Stimulated activated CD4-positive, alpha-beta T cell treated with anti-CD3 and anti-CD28 coated beads, Interleukin-15, amount 100 ng/mL, for 24 hours (primary cell): ENCODE measurements at regions not wholly inside any gene's neighbourhood (a gene's known extent, or its start where the extent isn't known, plus 50 kb on each side); places are given as distances from the start of the nearest gene placed in this dataset.
"Not testable (repeated sequence)": the region's sequence is repeated elsewhere in the genome, so short reads cannot be mapped to it uniquely, and the experiment has no call there.

Experiments
- DNase-seq: peaks from one replicate; pipeline ENCODE4 v3.0.0-alpha.2; 2020

DNA sequence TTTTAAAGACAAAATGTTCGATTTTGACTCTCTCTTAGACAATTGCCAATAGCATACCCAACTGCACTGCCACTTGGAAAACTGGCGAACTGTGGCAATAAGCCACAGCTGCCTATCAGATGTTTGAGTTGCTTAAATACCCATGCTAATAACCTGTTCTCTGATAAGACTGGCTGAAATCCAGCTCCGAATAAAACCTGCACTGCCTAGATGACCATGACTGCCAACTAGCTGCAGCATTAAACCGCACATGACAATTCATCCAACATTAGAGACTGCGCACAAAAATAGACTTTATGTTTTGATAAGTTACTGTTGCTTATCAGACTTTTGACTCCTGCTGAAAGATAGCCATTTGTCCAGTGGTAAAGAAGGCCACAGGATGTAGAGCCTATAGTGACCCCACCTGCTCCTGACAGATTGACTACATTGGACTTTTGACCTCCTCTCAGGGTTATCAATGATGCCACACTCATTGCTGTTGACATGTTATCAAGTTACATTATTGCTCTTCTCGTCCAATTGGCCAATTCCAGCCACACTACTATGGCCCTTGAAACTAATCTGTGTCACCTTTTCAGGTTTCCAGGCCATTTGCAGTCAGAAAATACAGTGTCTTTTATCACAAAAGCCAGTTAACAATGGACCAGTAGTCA lies 299.0 kb downstream of the HGF start:
- DNase-seq, result no peak

DNA sequence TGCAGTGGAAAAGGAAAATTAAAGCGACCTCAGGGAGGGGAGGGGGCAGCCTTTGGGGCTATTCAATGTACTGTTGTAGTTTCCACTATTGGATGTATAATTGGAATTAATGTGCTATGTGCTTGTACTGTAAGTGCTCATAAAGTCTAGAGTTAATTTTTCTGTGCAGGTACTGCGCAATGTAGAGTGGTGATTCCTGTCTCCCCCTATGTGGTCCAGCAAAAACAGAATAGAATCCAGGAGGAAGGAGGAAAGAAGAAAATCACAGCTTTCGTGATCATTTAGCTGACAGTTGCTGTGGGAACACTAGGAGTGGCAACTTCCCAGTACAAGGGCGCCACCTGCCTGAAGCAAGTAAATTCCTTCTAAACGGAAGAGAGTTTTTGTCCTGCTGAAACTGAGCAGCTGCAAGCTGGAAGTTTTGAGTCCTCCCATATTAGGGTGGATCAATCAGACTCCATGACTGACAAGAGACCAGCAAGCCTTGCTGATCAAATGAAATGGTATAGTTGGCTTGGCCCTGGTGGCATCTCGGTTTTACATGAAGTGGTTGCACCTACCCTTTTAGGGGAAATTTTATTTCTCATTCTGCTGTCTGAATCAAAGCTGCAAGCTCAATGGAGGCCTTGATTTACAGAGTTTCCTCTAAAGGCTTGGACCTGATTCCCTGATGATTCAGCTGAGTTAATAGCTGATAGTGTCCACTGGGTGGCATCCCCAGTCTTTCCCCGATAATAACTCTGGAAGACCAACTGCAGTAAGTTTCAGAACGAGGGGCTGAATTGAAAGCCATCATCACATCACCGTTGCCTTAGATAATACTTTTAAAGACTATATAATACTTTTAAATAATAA lies 299.8 kb downstream of the HGF start:
- peak; percentile 47 for DNase-seq

DNA sequence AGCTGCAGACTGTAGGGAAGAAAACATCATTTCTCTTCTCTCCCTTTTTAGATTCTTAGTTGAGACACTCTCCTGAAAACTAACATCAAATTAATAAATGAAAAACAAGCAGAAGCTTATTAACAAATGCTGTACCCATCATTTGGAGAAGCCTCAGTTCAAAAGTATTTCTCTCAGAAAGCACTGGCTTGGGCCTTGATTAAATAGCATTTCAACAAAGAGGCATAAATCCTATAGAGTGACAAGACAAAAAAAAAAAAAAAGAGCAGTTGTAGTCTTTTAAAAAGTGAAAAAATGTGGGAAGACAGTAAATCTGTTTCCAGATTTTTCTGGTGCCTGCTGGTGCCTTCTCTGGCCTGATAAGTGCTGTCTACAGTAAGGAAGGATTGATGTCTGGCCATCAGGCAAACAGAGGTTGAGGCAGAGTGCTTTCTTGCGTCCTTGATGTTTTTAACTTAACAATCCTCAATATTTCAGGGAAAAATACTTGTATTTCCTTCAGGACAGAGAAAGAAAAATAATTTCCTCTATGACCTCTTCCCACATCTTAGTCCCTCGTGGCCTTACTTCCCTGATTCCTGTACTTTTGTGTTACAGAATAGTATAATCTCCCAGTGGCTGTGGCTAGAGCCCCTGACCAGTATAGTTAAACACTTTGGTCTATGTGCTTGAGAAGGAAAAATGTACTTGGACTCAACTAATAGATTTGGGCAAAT lies 300.5 kb downstream of the HGF start:
- DNase-seq, result no peak

DNA sequence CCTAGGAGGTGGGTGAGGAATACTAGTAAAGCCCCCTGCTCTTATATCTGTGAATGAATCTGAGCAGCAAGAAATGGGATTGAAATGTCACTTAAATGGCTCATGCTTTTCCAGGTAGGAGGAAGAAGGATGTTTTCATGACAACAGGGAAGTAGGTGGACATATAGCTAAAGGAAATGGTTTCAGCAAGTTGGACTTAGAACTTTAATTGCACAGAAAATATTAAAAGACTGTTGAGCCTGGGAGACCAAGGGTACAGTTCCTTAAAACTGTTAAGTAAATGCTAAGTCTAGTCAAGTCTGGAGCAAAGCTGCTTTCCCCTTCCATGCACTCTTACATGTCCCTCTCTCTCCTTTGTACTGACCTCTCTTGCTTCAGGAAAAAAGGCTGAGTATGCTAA lies 301.3 kb downstream of the HGF start:
- DNase-seq, result no peak

DNA sequence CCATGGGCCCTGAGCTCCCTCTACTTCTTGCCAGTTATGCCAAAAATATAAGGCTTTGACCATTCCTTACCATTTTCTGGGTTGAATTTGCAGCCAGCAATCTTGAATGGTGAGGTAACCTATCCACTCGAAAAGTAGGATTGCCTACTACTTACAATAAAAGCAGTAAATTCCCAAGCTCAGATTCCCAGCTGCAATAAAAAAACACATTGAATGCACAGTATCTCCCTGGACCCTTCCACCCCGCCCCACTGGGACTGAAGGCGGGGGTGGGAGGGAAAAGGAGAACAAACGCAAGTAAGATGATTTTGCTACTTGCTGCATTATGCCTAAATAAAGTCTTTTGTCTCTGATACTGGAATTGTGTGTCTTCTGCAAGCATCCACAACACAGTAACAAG lies 301.9 kb downstream of the HGF start:
- DNase-seq, result no peak

DNA sequence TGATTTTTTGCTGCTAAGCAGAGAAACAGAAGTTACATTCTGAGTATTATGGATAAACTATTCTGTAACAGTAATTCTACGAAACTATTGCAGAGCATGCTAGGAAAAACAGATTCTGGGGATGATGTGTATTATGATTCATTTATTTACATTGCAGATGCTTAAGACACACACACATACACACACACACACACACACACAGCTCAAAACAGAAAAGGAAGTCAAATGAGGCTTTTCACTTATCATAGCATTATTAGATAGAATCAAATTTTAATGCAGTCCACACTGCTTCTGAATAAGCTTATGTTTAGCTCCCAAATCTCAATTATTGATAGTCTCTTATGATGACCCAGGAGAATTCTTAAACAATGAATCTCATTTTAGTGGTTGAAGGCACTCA lies 307.2 kb downstream of the HGF start:
- DNase-seq, result no peak

DNA sequence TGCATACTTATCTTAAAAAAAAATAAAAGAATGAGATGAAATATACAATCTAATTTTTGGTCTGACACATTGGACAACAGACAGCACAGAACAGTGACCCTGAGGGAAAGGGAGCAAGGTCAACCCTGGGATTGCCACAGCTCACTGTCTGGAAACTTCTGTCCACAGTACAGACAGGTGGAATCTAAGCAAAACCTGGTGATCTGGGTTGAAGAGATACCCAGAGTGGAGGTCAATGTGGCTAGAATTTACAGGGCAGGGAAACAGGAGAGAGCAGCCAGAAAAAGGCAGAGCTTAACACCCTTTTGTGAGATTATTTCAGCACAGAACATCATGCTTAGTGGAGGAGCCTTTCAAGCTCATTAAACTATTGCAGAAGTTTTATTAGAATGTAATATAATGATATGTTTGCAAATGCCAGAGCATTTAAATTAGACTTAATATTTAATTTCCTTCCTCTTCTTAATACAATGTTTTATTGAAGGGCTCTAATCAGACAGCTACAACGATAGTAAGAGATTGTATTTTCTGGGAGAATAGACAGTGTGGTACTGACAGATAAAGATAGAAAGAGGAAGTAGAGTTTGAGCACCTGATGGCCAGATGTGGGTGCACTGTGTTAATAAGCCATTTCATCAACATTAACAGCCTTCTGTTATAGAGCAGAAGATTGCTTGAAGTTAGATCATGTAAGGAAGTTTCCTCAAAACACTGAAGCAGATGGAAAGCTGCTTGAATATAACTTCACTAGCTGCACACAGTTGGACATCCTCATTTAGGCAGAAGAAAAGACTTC lies 309.4 kb downstream of the HGF start:
- no peak for DNase-seq

DNA sequence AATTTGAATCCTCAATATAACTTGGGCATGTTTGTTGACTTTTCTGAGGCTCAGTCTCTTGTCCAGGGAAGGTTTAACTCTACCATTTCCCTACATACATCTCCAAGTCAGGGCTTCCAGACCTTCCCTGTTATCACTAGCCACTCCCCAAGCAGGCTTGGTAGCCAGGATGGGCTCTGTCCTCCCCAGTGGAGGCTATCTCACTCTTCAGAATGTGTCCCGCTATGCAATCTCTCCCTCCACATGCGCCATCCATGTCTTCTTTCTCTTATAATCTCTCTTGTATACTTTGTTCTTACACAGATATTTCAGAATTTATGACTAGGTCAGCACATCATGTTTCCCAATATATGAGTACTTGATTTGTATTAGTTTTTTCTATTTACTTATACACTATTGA lies 310.4 kb downstream of the HGF start:
- no peak for DNase-seq

DNA sequence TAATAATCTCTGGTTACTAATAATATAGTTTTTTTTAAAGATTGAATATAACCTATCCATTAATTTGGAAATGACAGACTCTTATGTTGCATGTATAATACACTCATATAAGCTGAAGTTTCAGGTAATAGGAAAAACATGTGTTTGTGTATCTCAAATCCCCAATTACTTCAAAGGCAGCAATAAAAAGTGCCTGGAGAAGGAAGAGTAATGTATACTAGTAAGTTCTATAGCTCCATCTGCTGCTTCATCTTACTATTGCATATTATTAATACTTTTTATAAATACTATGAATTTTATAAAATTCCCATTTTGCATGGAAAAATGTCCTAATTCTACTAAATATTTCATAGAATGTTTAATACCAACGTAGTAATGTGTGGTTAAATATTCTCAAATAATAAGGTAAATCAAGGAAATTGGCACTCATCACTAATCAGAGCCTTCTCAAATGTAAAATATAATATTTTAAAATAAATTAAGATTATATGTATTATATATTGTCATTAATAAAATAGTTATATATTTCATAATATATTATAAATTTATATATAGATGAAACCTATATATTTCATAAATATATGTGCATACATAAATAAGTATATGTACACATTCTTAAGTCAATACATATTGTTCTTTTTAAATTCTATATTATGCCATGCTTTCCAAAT lies 311.9 kb downstream of the HGF start:
- DNase-seq, result no peak

DNA sequence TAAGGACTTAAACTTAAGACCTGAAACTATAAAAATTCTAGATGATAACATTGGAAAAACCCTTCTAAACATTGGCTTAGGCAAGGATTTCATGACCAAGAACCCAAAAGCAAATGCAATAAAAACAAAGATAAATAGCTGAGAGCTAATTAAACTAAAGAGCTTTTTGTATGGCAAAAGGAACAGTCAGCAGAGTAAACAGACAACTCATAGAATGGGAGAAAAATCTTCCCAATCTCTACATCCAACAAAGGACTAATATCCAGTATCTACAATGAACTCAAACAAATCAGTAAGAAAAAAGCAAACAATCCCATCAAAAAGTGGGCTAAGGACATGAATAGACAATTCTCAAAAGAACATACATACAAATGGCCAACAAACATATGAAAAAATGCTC lies 316.1 kb downstream of the HGF start:
- DNase-seq, result not testable (repeated sequence)

DNA sequence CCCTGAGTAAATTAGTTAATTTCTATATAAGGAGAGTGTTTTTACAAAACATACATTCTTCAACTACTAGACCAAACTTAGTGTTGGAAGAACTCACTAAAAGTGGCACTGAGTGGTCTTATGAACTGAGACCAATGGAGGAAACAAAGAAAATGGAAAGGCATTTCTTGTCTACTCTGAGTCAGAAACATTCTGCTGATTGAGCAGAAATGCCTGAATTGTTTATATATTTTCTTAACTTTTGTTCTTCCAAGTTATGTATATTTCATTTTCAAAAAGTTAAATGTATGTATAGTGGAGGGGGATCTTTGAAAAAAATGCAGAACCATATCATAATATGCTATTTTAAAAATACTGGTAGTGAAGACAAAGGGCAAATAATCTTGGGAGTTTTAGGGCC lies 320.7 kb downstream of the HGF start:
- no peak for DNase-seq

DNA sequence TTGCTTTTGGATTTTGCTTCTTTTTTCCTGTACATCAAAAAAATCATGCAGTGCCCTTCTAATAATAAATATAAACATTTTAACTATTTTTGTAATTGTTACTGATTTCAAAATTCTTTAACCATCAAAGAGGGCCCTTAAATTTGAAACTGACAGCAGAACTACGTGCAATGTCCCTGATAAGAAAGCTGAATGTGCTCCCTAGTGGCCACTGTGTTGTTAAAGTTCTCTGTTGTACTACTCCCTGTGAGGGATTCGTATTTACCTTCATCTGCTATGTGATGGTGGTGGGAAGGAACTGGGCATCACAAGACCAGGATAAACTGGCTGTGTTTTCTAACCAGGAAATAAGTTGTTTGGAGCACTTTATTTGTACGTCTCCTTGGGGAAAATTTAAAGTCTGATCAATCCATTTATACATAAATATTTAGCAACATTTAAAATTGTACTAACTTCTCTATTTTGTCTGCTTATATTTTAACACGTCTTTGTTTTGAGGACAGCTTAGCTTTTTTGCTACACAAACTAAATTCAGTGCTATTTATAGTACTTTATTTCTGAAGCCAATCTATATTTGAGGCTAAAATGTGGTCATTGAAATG lies 322.4 kb downstream of the HGF start:
- no peak for DNase-seq

DNA sequence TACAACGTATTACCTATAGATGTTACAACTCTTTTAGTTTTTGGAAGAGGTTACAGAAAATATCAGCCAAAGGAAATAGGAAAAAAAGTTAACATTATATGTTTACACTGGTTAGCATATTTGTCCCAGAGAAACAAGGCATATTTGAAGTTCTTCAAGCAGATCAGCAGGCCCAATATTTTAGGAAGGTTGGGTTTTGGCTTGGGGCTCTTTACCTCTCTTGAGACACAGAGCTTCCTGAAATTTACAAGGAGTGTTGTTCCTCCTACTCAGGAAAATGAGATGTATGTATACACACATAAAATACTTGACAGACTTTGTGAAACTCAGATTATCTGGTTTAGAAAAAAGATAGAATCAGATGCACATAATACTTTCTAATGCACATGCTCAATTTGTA lies 323.6 kb downstream of the HGF start:
- DNase-seq, result no peak

DNA sequence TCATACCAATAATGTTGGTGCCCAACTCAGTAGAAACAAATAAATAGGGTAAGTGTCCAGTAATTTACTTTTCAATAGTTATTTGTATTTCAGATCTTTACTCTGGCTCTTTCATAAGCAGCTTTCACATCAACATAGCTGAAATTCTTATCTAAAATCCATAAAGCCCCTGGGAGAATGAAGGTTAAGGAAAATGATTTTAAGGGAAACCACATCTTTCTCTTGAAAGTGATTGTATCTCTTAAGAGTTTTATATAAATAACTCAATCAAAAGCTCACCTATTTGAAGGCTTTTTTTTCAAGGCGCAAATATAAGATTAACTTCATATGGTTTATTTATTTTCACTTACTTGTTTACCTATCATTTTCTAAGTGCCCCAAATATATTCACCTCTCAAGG lies 324.4 kb downstream of the HGF start:
- no peak for DNase-seq

DNA sequence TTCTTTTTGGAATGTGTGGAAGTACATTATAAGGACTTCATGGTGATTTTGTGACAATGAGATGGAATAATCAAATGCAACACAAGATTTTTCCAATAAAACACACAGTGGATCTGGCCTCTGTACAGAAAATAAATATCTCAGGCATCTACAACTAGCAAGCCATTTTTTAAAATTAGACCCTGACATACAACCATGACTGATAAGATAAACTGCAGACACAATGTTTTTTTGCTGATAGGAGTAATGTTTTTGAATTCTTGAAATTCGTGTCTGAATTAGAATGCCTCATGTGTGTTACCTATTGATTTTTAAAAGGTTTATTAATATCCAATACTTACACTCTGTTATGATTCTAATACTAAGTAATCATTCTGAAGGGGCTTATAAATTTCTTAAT lies 328.1 kb downstream of the HGF start:
- no peak for DNase-seq

DNA sequence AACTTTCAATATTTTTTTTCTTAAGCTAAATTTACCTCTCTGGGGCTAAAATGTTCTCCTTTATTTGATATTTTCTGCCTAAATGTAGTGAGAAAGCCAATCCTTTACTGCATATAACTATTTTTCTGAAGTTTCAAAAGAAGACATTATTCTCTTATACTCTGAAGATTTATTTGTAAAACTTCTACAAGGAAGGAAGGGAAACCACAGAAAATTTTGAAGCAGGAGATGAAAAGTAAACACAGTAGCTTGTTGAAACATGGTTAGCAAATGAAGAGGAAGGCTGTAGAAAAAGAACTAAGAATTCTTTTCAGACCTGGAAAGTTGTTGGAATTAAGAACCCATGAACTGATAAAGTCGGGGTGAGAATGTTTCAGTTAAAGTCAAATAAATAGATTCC lies 330.3 kb downstream of the HGF start:
- DNase-seq, result no peak

DNA sequence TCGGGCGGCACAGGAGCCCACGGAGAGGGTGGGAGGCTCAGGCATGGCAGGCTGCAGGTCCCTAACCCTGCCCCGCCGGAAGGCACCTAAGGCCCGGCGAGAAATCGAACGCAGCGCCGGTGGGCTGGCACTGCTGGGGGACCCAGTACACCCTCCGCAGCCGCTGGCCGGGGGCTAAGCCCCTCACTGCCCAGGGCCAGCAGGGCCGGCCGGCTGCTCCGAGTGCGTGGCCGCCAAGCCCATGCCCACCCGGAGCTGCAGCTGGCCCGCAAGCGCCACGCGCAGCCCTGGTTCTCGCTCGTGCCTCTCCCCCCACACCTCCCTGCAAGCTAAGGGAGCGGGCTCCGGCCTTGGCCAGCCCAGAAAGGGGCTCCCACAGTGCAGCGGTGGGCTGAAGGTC lies 332.7 kb downstream of the HGF start:
- DNase-seq, result not testable (repeated sequence)

DNA sequence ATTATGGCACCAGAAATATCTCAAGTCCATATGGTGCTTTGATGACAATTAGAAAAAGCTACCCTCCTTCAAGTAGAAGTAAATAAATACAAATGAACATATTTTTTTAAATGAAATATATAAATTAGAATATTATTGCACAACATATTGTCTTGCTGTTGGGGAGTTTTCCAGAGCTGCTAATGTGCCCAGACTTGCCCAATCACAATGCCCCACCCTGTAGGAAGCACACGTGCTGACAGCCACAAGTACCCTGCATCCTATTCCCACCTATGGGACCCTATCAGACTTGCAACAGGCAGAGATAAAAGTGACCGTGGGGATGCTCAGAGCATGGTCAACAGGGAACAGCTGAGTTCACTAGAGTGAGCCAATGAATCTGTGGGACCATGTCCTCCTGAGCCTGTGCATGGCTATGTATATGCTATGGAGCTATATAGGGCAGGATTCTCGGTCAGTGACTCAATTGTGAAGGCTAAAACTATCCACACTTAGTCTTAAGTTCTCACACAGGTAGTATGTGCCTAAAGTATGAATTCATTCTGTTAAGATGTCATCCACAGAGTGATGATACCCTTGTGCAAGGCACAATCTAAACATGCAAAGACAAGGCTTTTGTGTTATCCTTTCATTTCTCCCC lies 336.0 kb downstream of the HGF start:
- no peak for DNase-seq

DNA sequence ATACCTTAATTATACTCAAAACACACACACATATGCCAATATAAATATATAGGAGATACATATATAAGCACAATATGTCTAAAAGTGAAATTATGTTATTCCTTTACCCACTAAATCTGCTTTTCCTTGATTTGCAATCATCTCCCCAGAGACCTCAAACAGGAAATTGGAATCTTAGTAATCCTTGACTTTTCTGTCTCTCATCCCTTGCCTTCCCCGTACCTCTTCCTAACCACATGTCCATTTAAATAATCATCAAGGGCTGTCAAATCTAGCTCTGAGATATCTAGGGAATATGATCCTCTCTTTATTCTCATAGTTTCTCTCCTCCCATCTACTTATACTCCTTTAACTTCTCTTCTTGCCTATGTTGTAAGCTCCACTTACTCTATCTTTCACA lies 336.6 kb downstream of the HGF start:
- DNase-seq, result no peak

DNA sequence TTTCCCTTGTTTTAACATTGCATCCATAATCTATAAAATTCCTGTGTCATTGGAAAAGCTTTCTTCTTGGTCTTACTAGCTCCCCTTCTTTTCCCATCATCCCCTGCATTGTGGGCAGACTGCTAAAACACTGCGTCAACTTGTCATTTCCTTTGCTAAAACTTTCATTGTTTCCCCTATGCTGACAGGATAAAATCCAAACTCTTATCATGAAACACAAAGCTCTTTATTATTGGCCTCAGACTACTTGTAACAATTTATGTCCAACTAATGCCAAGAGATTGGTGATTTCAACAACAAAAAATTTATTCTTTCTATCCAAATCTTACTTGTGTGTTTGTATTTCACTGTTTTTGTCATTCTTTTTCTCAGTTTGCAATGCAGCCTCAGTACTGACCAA lies 339.1 kb downstream of the HGF start:
- DNase-seq, result no peak

DNA sequence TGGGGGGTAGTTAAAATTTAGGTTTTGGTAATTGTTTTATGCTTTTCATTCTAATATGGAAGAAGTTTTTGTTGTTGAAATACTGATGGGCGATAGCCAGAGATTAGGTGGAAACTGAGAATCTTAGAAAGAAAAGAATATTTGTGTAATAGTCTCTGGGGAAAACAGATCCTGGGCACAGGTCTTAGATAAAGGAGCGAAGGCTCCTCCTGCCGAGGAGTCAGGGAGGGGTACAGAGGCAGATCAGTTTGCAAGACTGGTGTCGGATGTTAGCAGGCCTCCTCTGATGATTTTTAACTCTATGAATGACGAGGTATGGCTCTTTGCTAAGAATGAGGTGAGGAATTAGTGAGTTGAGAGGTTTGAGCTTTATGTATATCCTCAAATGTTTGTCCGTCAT lies 339.7 kb downstream of the HGF start:
- DNase-seq, result no peak

DNA sequence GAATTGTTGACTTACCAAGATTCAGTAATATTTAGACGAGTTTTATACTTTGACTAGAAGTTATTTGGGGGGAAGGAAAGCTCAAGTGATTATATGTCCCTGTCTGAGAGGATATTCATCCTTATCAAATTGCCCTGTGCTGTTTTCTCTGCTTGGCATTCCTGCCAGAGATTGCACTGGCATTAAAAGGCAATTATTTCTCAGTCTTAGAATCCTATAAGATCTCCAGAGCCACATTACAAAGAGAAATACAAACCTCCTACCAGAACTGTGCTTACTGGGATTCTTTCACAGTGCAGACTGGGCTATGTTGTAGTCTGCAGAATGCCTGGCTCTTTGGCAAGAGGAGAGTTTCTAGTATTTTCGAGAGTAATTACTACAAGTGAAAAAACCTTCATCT lies 342.4 kb downstream of the HGF start:
- no peak for DNase-seq
